OCI-LY3 (cell line): ENCODE measurements at regions not wholly inside any gene's neighbourhood (a gene's known extent, or its start where the extent isn't known, plus 50 kb on each side); places are given as distances from the start of the nearest gene placed in this dataset.
"Not testable (repeated sequence)": the region's sequence is repeated elsewhere in the genome, so short reads cannot be mapped to it uniquely, and the experiment has no call there.

ENCODE experiments used
- H2AFZ ChIP-seq: fragments of 200-600, 300-600 bp; shearing (Covaris generic); 2 replicates; pipeline ENCODE4 v1.6.0; 2014; ENCODE audit warnings: antibody characterized with exemption, low read depth, low read length
- H3K27ac ChIP-seq: fragments of 200-600, 300-600 bp; sonication (generic); 2 replicates; pipeline ENCODE4 v1.5.1; 2014; ENCODE audit warnings: mild to moderate bottlenecking, low read length, moderate library complexity, mixed read lengths
- H3K27me3 ChIP-seq: fragments of 200-600, 300-600 bp; sonication (generic); 2 replicates; pipeline ENCODE4 v1.6.1; 2014; ENCODE audit warnings: low read depth, low read length, mixed read lengths
- H3K36me3 ChIP-seq: fragments of 200-600, 300-600 bp; sonication (generic); replicated peaks from 2 replicates; pipeline ENCODE3; 2014; ENCODE audit warnings: low read depth, low read length, mixed read lengths
- H3K4me1 ChIP-seq: fragments of 300-600, 200-600 bp; sonication (generic); 2 replicates; pipeline ENCODE4 v1.6.1; 2014; ENCODE audit warnings: low read length, mixed read lengths
- H3K4me2 ChIP-seq: fragments of 200-600, 300-600 bp; sonication (generic); 2 replicates; pipeline ENCODE4 v1.6.1; 2014; ENCODE audit warnings: low read length, mixed read lengths
- H3K4me3 ChIP-seq: fragments of 300-600, 200-600 bp; sonication (generic); 2 replicates; pipeline ENCODE4 v1.5.1; 2014; ENCODE audit warnings: antibody characterized with exemption, mild to moderate bottlenecking, low read length, moderate library complexity
- H3K79me2 ChIP-seq: fragments of 300-600, 200-600 bp; shearing (Covaris generic); 2 replicates; pipeline ENCODE4 v1.6.1; 2014; ENCODE audit warnings: mild to moderate bottlenecking, low read length, mixed read lengths
- H3K9ac ChIP-seq: fragments of 300-600, 200-600 bp; shearing (Covaris generic); 2 replicates; pipeline ENCODE4 v1.6.0; 2014; ENCODE audit warnings: mild to moderate bottlenecking, low read length, moderate library complexity
- H3K9me3 ChIP-seq: fragments of 200-600, 300-600 bp; shearing (Covaris generic); 2 replicates; pipeline ENCODE4 v1.6.1; 2014; ENCODE audit warnings: low read length, mixed read lengths; ENCODE audit not compliant: insufficient read depth
- H4K20me1 ChIP-seq: fragments of 200-600, 300-600 bp; sonication (generic); 2 replicates; pipeline ENCODE4 v1.6.1; 2016; ENCODE audit warnings: low read length, mixed read lengths; ENCODE audit not compliant: insufficient read depth

- not testable (repeated sequence) for H3K27ac ChIP-seq, H3K36me3 ChIP-seq, H3K9me3 ChIP-seq, H3K4me2 ChIP-seq, H3K9ac ChIP-seq, H2AFZ ChIP-seq, H3K4me3 ChIP-seq, H4K20me1 ChIP-seq, H3K27me3 ChIP-seq, H3K4me1 ChIP-seq, H3K79me2 ChIP-seq
These were observed 4061.6 kb upstream of the TPTE start for GRCh38 chr21:6459761-6460160.

DNA sequence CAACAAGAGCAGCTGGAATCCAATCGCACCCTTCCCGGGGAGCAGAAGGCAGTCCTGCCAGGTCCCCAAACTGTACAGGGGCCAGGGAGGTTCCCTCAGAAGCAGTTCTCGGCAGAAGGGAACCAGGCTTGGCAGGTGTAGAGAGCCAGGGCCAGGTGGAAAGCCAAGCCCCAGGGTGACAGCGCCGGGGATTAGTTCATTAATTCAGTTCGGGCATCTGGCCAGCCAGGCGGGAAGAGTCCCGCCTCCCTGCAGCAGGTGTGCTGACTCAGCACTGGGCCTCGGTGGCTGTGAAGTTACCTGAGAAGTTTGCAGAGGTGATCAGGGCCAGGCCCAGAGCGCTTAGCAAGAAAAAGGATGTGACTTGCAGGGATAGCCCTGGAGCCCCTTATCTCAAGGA lies 4060.0 kb upstream of the TPTE start:
- not testable (repeated sequence) for H3K4me1 ChIP-seq, H3K4me2 ChIP-seq, H4K20me1 ChIP-seq, H3K79me2 ChIP-seq, H2AFZ ChIP-seq, H3K9me3 ChIP-seq, H3K9ac ChIP-seq, H3K27me3 ChIP-seq, H3K36me3 ChIP-seq, H3K4me3 ChIP-seq, H3K27ac ChIP-seq

DNA sequence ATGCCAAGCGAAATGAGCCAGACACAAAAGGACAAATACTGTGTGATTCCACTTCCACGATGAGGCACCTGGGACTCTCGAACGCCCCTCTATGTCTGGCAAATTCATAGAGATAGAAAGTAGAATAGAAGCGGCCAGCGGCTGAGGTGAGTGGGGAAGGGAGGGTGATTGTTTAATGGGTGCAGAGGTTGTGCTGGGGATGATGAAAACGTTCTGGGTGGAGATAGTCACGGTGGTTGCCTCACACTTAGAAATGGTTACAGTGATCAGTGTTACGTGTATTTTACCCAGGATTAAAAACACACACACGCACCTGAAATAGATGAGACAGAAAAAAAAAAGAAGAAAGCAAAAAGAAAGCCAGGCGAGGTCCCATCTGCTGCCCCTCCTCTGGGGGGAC lies 4057.0 kb upstream of the TPTE start:
- H3K9ac ChIP-seq, H3K4me3 ChIP-seq, H3K4me2 ChIP-seq, H3K4me1 ChIP-seq, H4K20me1 ChIP-seq, H3K79me2 ChIP-seq, H3K27me3 ChIP-seq, H3K27ac ChIP-seq, H2AFZ ChIP-seq, H3K9me3 ChIP-seq, H3K36me3 ChIP-seq: not testable (repeated sequence)

- H3K27ac ChIP-seq, H3K4me2 ChIP-seq, H3K9ac ChIP-seq, H3K36me3 ChIP-seq, H3K27me3 ChIP-seq, H3K79me2 ChIP-seq, H3K4me3 ChIP-seq, H3K9me3 ChIP-seq, H2AFZ ChIP-seq, H4K20me1 ChIP-seq, H3K4me1 ChIP-seq: not testable (repeated sequence)
These were observed 4055.2 kb upstream of the TPTE start for GRCh38 chr21:6466081-6466698.

- H3K27me3 ChIP-seq, H4K20me1 ChIP-seq, H3K4me2 ChIP-seq, H3K9me3 ChIP-seq, H3K36me3 ChIP-seq, H3K4me3 ChIP-seq, H3K79me2 ChIP-seq, H3K4me1 ChIP-seq, H2AFZ ChIP-seq, H3K9ac ChIP-seq, H3K27ac ChIP-seq: not testable (repeated sequence)
These were observed 4054.7 kb upstream of the TPTE start for GRCh38 chr21:6466707-6467106.

- not testable (repeated sequence) for H3K4me1 ChIP-seq, H3K79me2 ChIP-seq, H3K27ac ChIP-seq, H3K9ac ChIP-seq, H4K20me1 ChIP-seq, H3K36me3 ChIP-seq, H3K4me3 ChIP-seq, H3K9me3 ChIP-seq, H2AFZ ChIP-seq, H3K4me2 ChIP-seq, H3K27me3 ChIP-seq
These were observed 4054.1 kb upstream of the TPTE start for GRCh38 chr21:6467189-6467774.

GRCh38 chr21:6467907-6468306 lies 4053.5 kb upstream of the TPTE start:
- H3K9ac ChIP-seq, H3K36me3 ChIP-seq, H3K4me3 ChIP-seq, H3K27ac ChIP-seq, H3K9me3 ChIP-seq, H3K4me1 ChIP-seq, H3K79me2 ChIP-seq, H4K20me1 ChIP-seq, H2AFZ ChIP-seq, H3K4me2 ChIP-seq, H3K27me3 ChIP-seq: not testable (repeated sequence)

DNA sequence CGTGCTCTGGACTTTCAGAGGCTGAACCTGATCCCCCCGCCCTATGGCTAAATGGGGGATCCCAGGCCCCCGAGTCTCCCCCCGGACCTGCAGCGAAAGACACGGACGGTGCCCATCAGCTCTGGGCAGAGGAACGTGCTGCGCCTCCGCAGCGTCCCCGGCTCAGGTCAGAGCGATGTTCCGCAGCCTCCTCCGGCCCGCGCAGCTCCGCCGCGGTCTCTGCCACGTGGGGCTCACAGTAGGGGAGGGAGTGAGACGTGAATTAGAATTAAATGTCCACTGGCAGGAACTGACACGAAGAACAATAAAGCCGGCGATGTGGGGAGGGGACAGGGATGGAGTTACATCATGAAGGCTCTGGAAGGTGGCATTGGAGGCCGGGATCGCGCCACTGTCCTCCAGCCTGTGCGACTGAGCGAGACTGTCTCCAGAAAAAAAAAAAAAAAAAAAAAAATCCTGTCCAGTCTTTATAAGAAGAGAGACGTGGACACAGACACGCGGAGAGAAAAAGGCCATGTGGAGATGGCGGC lies 4053.0 kb upstream of the TPTE start:
- not testable (repeated sequence) for H3K9me3 ChIP-seq, H2AFZ ChIP-seq, H3K4me3 ChIP-seq, H3K27me3 ChIP-seq, H3K9ac ChIP-seq, H3K4me1 ChIP-seq, H3K4me2 ChIP-seq, H3K36me3 ChIP-seq, H4K20me1 ChIP-seq, H3K27ac ChIP-seq, H3K79me2 ChIP-seq

DNA sequence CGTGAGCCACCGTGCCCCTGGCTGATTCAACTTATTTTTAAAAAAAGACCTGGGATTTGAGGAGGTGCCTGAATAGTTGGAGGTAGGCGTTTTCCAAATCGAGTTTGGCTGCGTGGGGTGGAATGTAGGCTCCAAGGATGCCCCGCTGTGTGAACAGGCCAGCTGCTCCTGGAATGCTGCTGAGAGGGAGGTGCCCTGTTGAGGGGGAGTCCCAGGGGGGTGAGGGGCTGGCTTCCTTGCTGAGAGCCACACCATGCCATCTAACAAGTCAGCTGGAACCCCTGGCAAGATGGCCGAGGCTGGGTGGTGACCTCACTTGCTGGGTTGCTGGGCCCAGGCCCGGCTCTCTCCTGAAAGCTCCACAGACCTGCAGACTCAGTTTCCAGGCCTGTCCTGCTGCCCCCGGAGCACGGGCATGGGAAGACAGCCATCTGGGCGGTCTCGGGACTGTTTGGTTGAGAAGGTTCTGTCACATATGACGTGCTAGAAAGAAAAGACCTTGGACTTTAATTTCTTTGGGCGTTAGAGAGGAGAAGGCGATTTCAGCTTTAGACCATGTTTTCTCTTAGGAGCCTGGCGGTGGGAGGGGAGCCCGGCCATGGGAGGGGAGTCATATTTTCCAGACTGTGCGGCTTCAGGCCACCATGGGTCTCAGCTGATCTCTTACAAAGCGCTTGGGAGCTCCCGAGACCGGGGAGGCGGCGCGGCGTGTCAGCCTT lies 4047.0 kb upstream of the TPTE start:
- not testable (repeated sequence) for H4K20me1 ChIP-seq, H3K36me3 ChIP-seq, H3K27ac ChIP-seq, H3K27me3 ChIP-seq, H2AFZ ChIP-seq, H3K4me3 ChIP-seq, H3K9me3 ChIP-seq, H3K4me1 ChIP-seq, H3K4me2 ChIP-seq, H3K9ac ChIP-seq, H3K79me2 ChIP-seq
